WTC11 (cell line): ENCODE measurements at regions not wholly inside any gene's neighbourhood (a gene's known extent, or its start where the extent isn't known, plus 50 kb on each side); places are given as distances from the start of the nearest gene placed in this dataset.
"Not testable (repeated sequence)": the region's sequence is repeated elsewhere in the genome, so short reads cannot be mapped to it uniquely, and the experiment has no call there.

Experiments
- ATAC-seq: fragments of 200-7000 bp; cut with Tn5 transposase; 2 replicates; pipeline ENCODE4 v1.10.0; 2021; ENCODE audit warnings: mild to moderate bottlenecking, moderate library complexity
- CTCF ChIA-PET: fragments of 300-600 bp; sonication (Branson Sonifier 250); formaldehyde crosslinking; loops from one replicate; lab custom pipeline; 2021; ENCODE audit warnings: antibody characterized with exemption; lab: Charles Lee
- POLR2A ChIA-PET: fragments of 350-600 bp; sonication (Branson Sonifier 250); formaldehyde crosslinking; loops from one replicate; lab custom pipeline; 2021; ENCODE audit warnings: antibody characterized with exemption; lab: Charles Lee
- DNase-seq: peaks from one replicate; pipeline ENCODE4 v3.0.0; 2021; ENCODE audit warnings: low spot score
- H3K27ac Mint-ChIP-seq: 2 replicates; pipeline ENCODE4 v1.8.0; 2021; ENCODE audit warnings: mixed read lengths
- H3K27me3 Mint-ChIP-seq: 2 replicates; pipeline ENCODE4 v1.8.0; 2021; ENCODE audit warnings: low read depth, mild to moderate bottlenecking, moderate library complexity, mixed read lengths
- H3K36me3 Mint-ChIP-seq: 2 replicates; pipeline ENCODE4 v1.8.0; 2021; ENCODE audit warnings: mixed read lengths
- H3K4me1 Mint-ChIP-seq: 2 replicates; pipeline ENCODE4 v1.8.0; 2022; ENCODE audit warnings: mixed read lengths
- H3K4me3 Mint-ChIP-seq: 2 replicates; pipeline ENCODE4 v1.8.0; 2021; ENCODE audit warnings: mild to moderate bottlenecking, moderate library complexity, mixed read lengths
- H3K9me3 Mint-ChIP-seq: 2 replicates; pipeline ENCODE4 v1.8.0; 2021; ENCODE audit warnings: mixed read lengths
- ATF6 ChIP-seq: sonication (generic); formaldehyde crosslinking; IDR thresholded peaks from 2 replicates; pipeline ENCODE4 v1.8.1; 2023; ENCODE audit warnings: mild to moderate bottlenecking, missing genetic modification reagents
- CBFB ChIP-seq: sonication (generic); formaldehyde crosslinking; IDR thresholded peaks from 2 replicates; pipeline ENCODE4 v1.8.1; 2022; ENCODE audit warnings: mild to moderate bottlenecking, low read depth, missing genetic modification reagents
- CTCF ChIP-seq: fragments of 200-600 bp; IDR thresholded peaks from 2 replicates; pipeline ENCODE4 v1.8.0; 2022; ENCODE audit warnings: antibody characterized with exemption
- E2F1 ChIP-seq: sonication (generic); formaldehyde crosslinking; IDR thresholded peaks from 2 replicates; pipeline ENCODE4 v1.8.0; 2022; ENCODE audit warnings: mild to moderate bottlenecking, missing genetic modification reagents
- ELF4 ChIP-seq: sonication (generic); formaldehyde crosslinking; IDR thresholded peaks from 2 replicates; pipeline ENCODE4 v1.8.1; 2022; ENCODE audit warnings: low read depth, mild to moderate bottlenecking, moderate library complexity, missing genetic modification reagents
- EMX1 ChIP-seq: fragments of 250-450 bp; sonication (Bioruptor Pico); IDR thresholded peaks from 2 replicates; pipeline ENCODE4 v1.8.0; 2021; ENCODE audit warnings: mild to moderate bottlenecking
- ERG ChIP-seq: fragments of 250-450 bp; sonication (Bioruptor Pico); IDR thresholded peaks from 2 replicates; pipeline ENCODE4 v1.8.0; 2021; ENCODE audit warnings: mild to moderate bottlenecking
- FOXK1 ChIP-seq: sonication (generic); formaldehyde crosslinking; IDR thresholded peaks from 2 replicates; pipeline ENCODE4 v1.8.0; 2022; ENCODE audit warnings: mild to moderate bottlenecking, moderate library complexity, missing genetic modification reagents
- IRF2 ChIP-seq: sonication (generic); formaldehyde crosslinking; IDR thresholded peaks from 2 replicates; pipeline ENCODE4 v1.8.0; 2022; ENCODE audit warnings: low read depth, missing genetic modification reagents, borderline replicate concordance
- MYBL2 ChIP-seq: sonication (generic); formaldehyde crosslinking; IDR thresholded peaks from 2 replicates; pipeline ENCODE4 v1.8.1; 2023; ENCODE audit warnings: mild to moderate bottlenecking, moderate library complexity, missing genetic modification reagents
- NFE2L1 ChIP-seq: sonication (generic); formaldehyde crosslinking; IDR thresholded peaks from 2 replicates; pipeline ENCODE4 v1.8.1; 2023; ENCODE audit warnings: missing genetic modification reagents
- SP1 ChIP-seq: sonication (generic); formaldehyde crosslinking; conservative IDR thresholded peaks from 2 replicates; pipeline ENCODE4 v1.8.1; 2022; ENCODE audit warnings: missing genetic modification reagents
- TEAD4 ChIP-seq: sonication (generic); formaldehyde crosslinking; IDR thresholded peaks from 2 replicates; pipeline ENCODE4 v1.8.0; 2022; ENCODE audit warnings: mild to moderate bottlenecking, missing genetic modification reagents
- ZBTB21 ChIP-seq: sonication (generic); formaldehyde crosslinking; IDR thresholded peaks from 2 replicates; pipeline ENCODE4 v1.8.1; 2023; ENCODE audit warnings: mild to moderate bottlenecking, missing genetic modification reagents, borderline replicate concordance
- ZBTB43 ChIP-seq: sonication (generic); formaldehyde crosslinking; IDR thresholded peaks from 2 replicates; pipeline ENCODE4 v1.8.1; 2023; ENCODE audit warnings: mild to moderate bottlenecking, missing genetic modification reagents
- ZNF121 ChIP-seq: sonication (generic); formaldehyde crosslinking; IDR thresholded peaks from 2 replicates; pipeline ENCODE4 v1.8.0; 2023; ENCODE audit warnings: missing genetic modification reagents
- ZNF416 ChIP-seq: fragments of 250-450 bp; sonication (Bioruptor Pico); IDR thresholded peaks from 2 replicates; pipeline ENCODE4 v1.9.0; 2021; ENCODE audit warnings: mild to moderate bottlenecking, inconsistent platforms

- Mint-ChIP-seq H3K4me1 (peaks cover 11% of the 10 kb centered on the region), H3K36me3 (peaks cover 27% of the 10 kb centered on the region), H3K27me3 (peaks cover 9% of the 10 kb centered on the region), H3K27ac (no peak overlapping the region), H3K4me3 (no peak overlapping the region), H3K9me3 (peaks cover 38% of the 10 kb centered on the region)
- CTCF ChIA-PET, result no interaction called here
- POLR2A ChIA-PET, result no interaction called here
- ATAC-seq (no peak), DNase-seq (no peak)
- TF ChIP-seq NFE2L1 (CRISPR knock-in tag) (no peak), CBFB (CRISPR knock-in tag) (no peak), SP1 (CRISPR knock-in tag) (no peak), ZNF121 (CRISPR knock-in tag) (no peak), ELF4 (CRISPR knock-in tag) (no peak), MYBL2 (no peak), ZBTB43 (CRISPR knock-in tag) (no peak), EMX1 (CRISPR knock-in tag) (no peak), ATF6 (no peak), ZBTB21 (CRISPR knock-in tag) (no peak), IRF2 (CRISPR knock-in tag) (no peak), TEAD4 (no peak), ERG (CRISPR knock-in tag) (no peak), E2F1 (no peak), ZNF416 (CRISPR knock-in tag) (no peak), FOXK1 (CRISPR knock-in tag) (no peak), CTCF (no peak)
These were observed 221.0 kb upstream of the ISL1 start for GRCh38 chr5:51162245-51162644.

GRCh38 chr5:51165621-51166020 lies 217.6 kb upstream of the ISL1 start:
- DNase-seq, H3K4me1 Mint-ChIP-seq, H3K4me3 Mint-ChIP-seq, ATAC-seq, CTCF ChIA-PET, H3K27ac Mint-ChIP-seq, POLR2A ChIA-PET, H3K27me3 Mint-ChIP-seq: not testable (repeated sequence)
- Mint-ChIP-seq H3K9me3 (peaks cover 39% of the 10 kb centered on the region), H3K36me3 (peaks cover 23% of the 10 kb centered on the region)
